ENCODE measurements at regions not wholly inside any gene's neighbourhood (a gene's known extent, or its start where the extent isn't known, plus 50 kb on each side); places are given as distances from the start of the nearest gene placed in this dataset.

DNA sequence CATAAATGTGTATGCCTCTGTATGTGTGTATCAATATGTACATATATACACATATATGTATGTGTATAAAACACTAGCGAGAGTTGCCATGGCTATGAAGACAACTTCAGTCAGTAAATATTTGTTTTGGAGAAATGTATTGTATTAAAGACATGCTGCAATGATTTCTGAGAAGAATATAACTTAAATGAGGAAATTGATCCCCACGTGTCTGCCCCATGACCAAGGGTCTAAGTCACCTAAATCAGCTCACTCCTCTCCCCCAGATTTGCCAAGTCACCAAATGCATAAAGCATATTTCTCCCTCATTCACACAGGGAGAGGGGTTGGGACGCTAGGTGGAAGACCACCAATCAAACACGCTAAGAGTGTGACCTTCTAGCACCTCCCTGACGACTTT, 58.3 kb upstream of the LYST start:
- CTCF ChIA-PET, result interaction anchor here (1.8 to 2.5 kb wide), 3 partner anchors 9 to 46 kb away, joined by 6 to 9 read pairs (median 7); no protein-coding TSS in a partner anchor
- POLR2A ChIA-PET, result no interaction called here
- Mint-ChIP-seq H3K27ac (no peak overlapping the region), H3K9me3 (peaks cover 3% of the 10 kb centered on the region), H3K27me3 (peaks cover 6% of the 10 kb centered on the region), H3K36me3 (ENCODE audit: low read depth) (peaks cover 3% of the 10 kb centered on the region), H3K4me1 (peaks cover 35% of the 10 kb centered on the region), H3K4me3 (no peak overlapping the region)
- no peak for DNase-seq

DNA sequence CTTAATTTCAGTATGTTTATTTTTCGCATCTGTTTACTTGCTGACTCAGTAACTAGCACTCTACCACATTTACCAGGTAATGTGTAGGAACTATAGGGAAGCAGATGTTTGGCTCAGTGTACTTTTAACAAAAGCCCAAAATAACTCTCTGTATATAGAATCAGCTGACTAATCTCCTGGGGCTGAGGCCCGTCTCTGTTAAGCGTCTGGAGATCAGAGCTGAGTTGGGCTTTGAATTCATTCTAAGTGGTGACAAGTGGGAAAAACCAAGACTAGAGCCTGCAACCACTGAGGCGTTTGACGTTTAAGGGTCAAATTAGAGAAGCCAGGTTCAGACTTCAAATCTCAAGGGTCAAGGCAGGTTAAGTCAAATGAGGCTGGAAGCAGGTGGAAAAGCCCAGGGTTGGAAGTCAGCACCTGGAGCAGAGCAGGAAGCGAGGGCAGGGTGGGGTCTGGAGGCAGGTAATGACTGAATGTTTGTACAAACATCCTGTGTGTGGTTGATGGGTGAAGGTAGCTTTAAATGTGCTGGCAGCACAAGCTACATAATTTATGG, 56.8 kb upstream of the LYST start:
- Mint-ChIP-seq H3K27ac (peak overlapping the region; percentile 93), H3K4me3 (peak overlapping the region; percentile 31), H3K9me3 (peaks cover 3% of the 10 kb centered on the region), H3K4me1 (peaks cover 41% of the 10 kb centered on the region), H3K36me3 (ENCODE audit: low read depth) (peaks cover 3% of the 10 kb centered on the region), H3K27me3 (peaks cover 2% of the 10 kb centered on the region)
- POLR2A ChIA-PET, result no interaction called here
- CTCF ChIA-PET, result interaction anchor here (0.8 to 2.5 kb wide), 8 partner anchors 9 to 48 kb away, joined by 3 to 9 read pairs (median 4); no protein-coding TSS in a partner anchor
- peak; percentile 56 for DNase-seq

DNA sequence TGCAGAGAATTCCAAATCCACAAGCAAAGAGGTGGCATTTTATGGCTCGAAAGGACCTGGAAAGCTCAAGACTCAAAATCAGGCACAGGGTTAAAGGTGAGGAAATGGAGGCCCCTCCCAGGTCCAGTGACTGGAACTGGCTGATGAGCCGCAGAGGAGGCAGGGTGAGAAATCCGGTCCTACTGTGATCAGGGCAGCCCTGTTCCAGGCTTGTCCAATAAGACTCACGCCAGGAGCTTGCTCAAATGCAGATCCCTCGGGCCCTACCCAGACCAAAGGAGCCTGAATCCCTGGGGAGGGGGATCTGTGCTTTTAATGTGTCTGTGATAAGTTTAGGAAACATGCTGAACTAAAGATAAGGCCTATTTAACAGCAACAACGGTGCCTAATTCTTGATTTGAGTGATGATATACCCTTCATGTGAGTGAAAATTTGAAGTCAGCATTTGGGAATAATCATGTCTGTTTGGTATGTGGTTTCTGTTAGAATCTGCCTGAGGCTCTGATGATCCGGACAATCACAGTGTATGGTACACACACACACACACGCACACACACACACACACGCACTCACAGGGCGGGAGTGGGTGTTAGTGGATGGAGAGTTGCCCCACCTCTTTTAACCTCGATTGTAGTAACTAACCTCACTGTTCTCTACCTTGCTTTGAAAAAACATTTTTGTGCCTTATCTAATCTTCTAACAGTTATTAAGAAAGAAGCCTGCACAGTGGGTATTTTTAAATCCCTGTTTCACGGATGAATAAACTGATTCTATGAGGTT, 54.1 kb upstream of the LYST start:
- Mint-ChIP-seq H3K36me3 (ENCODE audit: low read depth) (peaks cover 3% of the 10 kb centered on the region), H3K4me3 (no peak overlapping the region), H3K9me3 (peaks cover 3% of the 10 kb centered on the region), H3K27ac (peak overlapping the region; percentile 57), H3K27me3 (no peaks in the 10 kb centered on the region), H3K4me1 (peaks cover 48% of the 10 kb centered on the region)
- CTCF ChIA-PET, result interaction anchor here (0.9 to 1.1 kb wide), 4 partner anchors 9 to 26 kb away, joined by 3 to 9 read pairs (median 3); no protein-coding TSS in a partner anchor
- no peak for DNase-seq
- POLR2A ChIA-PET, result no interaction called here

DNA sequence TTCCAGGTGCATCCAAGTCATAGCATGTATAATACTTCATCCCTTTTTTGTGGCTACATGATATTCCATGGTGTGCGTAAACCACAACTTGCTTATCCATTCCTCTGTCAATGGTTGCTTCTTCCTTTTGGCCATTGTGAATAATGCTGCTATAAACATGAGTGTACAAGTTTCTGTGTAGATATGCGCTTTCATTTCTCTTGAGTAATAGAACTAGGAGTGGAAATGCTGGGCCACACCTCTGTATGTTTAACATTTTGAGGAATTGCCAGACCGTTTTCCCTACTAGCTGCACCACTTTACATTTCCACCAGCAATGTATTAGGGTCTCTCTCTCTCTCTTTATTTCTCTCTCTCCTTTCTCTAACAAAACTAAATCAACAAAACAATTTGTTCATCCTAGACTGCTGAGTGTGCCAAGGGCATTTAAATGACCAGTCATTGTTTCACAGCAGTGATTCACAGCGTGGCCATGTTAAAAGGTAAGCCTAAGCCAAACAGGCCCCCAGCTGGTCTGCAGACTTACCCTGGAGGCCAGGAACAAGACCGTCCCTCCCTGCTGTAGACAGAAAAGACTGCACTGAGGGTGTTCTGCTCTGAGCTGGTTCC, 53.2 kb upstream of the LYST start:
- peaks cover 3% of the 10 kb centered on the region for H3K36me3 Mint-ChIP-seq (ENCODE audit: low read depth)
- CTCF ChIA-PET, result interaction anchor here (0.9 to 1.1 kb wide), 3 partner anchors 9 to 27 kb away, joined by 3 to 9 read pairs (median 3); no protein-coding TSS in a partner anchor
- H3K4me1 Mint-ChIP-seq, result peaks cover 48% of the 10 kb centered on the region

DNA sequence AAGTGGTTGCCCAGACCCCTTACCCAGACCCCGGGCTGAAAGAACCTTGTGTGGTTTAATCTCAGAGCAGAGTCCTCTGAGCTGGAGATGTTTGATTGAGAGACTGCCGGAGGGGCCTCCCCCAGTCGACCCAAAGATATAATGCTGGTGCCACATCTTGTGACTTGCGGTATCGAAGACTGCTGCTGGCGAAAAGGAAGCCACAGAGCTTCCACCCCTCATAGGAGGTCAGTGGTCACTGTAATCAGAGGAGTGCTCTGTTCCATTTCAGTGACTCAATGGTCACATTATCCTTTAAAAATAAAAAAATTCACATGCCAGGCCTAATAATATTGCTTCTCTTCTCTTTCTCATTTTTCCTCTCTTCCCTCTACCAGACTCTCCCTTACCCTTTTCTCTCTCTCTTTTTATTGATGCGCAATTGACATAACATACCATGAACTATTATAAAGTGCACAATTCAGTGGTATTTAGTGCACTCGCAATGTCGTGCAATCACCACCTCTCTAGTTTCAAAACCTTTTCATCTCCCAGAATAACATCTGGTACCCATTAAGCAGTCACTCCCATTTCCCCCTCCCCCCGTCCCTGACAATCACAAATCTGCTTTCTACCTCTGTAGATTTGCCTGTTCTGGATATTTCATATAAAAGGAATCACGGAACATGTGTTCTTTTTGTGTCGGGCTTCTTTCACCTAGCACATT, 52.6 kb upstream of the LYST start:
- Mint-ChIP-seq H3K36me3 (ENCODE audit: low read depth) (peaks cover 3% of the 10 kb centered on the region), H3K27me3 (no peaks in the 10 kb centered on the region), H3K4me1 (peaks cover 43% of the 10 kb centered on the region), H3K9me3 (peaks cover 3% of the 10 kb centered on the region), H3K27ac (no peak overlapping the region), H3K4me3 (no peak overlapping the region)
- ChIA-PET POLR2A (no interaction called here), CTCF (interaction anchor here (0.6 kb wide), 1 partner anchor 565 kb away, joined by 3 read pairs; no protein-coding TSS in a partner anchor)
- DNase-seq, result no peak

More for the DNA sequence above, 53.2 kb upstream of the LYST start:
- no peaks in the 10 kb centered on the region for H3K27me3 Mint-ChIP-seq
- H3K27ac Mint-ChIP-seq, result peak overlapping the region; percentile 57
- no peak for DNase-seq
- POLR2A ChIA-PET, result no interaction called here
- peaks cover 3% of the 10 kb centered on the region for H3K9me3 Mint-ChIP-seq
- H3K4me3 Mint-ChIP-seq, result no peak overlapping the region

DNA sequence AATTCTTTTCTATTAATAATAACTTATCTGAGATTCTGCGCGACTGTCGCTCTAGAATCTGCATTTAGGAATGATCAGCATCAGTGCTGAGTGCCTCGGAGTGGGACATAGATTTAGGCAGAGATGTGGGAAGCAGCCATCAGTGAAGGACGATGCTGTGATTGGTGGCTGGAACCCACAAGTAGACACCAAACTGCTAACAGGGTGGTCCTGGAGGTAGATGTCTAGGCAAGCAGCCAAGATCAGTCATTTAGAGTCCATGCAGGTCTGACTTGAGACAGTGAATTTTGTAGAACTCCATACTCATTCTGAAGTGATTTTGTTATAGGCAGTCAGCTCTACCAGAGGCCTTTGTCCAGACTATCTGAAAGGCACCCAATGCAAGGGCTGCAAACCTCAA, 51.8 kb upstream of the LYST start:
- CTCF ChIA-PET, result interaction anchor here (0.6 to 1.7 kb wide), 3 partner anchors 11 to 412 kb away, joined by 3 to 9 read pairs (median 3); no protein-coding TSS in a partner anchor
- H3K27ac Mint-ChIP-seq, result no peak overlapping the region
- POLR2A ChIA-PET, result no interaction called here

DNA sequence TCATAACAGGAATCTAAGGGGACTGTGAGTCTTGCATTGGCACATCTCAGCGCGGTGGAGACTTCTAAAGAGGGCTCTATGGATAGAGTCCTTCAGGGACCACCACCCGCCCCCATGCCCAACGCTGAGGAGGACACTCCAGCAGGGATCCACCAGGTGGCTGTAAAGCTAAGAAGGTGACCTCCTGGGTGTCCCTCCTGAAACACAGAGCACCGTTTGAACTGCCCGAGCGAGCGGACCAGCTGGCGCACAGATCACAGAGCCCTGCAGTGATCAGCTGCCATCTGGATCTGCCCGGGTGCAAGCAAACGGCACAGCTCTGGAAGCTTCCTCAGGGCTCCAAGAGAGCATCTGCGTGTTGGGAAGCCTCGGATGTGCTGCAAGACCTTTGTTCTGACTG, 51.3 kb upstream of the LYST start:
- Mint-ChIP-seq H3K36me3 (ENCODE audit: low read depth) (peaks cover under 1% of the 10 kb centered on the region), H3K4me3 (no peak overlapping the region), H3K27ac (no peak overlapping the region), H3K4me1 (peaks cover 31% of the 10 kb centered on the region), H3K27me3 (no peaks in the 10 kb centered on the region), H3K9me3 (peaks cover under 1% of the 10 kb centered on the region)
- POLR2A ChIA-PET, result no interaction called here
- DNase-seq, result no peak
- CTCF ChIA-PET, result interaction anchor here (0.6 to 1.7 kb wide), 5 partner anchors 11 to 411 kb away, joined by 3 to 9 read pairs (median 3); no protein-coding TSS in a partner anchor

More for the DNA sequence above, 51.8 kb upstream of the LYST start:
- no peak for DNase-seq
- peaks cover 3% of the 10 kb centered on the region for H3K36me3 Mint-ChIP-seq (ENCODE audit: low read depth)
- peaks cover 35% of the 10 kb centered on the region for H3K4me1 Mint-ChIP-seq
- peaks cover 3% of the 10 kb centered on the region for H3K9me3 Mint-ChIP-seq
- no peaks in the 10 kb centered on the region for H3K27me3 Mint-ChIP-seq
- H3K4me3 Mint-ChIP-seq, result no peak overlapping the region

DNA sequence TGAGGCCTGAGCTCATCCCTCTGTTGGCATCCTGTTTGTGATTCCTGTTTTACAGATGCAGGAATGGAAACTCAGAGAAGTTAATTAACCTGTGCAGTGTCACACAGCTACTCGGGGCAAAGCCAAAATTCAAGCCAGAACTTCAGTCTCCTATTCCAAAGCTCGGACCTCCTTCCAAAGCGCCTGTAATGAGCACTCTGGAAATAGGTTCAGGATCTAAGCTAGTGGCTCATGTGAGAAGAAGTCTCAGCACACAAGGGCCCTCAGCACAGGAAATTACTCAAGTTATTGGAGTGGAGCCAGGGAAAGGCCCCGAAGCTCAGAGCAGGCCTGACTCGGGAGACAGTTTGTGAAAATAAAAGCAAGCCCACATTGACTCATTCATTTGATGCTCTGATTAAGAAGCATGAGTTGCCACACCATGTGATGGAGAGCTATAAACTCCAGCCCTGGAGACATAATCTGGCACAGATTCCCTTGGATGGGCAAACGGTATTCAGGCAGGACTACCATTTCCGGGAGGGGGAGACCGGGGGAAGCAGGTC, 50.6 kb upstream of the LYST start:
- CTCF ChIA-PET, result interaction anchor here (0.7 to 1.8 kb wide), 8 partner anchors 11 to 96 kb away, joined by 3 to 9 read pairs (median 3); no protein-coding TSS in a partner anchor

More for the DNA sequence above, 50.6 kb upstream of the LYST start:
- H3K27me3 Mint-ChIP-seq, result no peaks in the 10 kb centered on the region
- H3K27ac Mint-ChIP-seq, result peak overlapping the region; percentile 0
- POLR2A ChIA-PET, result no interaction called here
- H3K9me3 Mint-ChIP-seq, result no peaks in the 10 kb centered on the region
- peak; percentile 23 for DNase-seq
- H3K36me3 Mint-ChIP-seq (ENCODE audit: low read depth), result no peaks in the 10 kb centered on the region
- no peak overlapping the region for H3K4me3 Mint-ChIP-seq
- peaks cover 24% of the 10 kb centered on the region for H3K4me1 Mint-ChIP-seq

Measured in activated CD4-positive, alpha-beta T cell treated with anti-CD3 and anti-CD28 coated beads, Interleukin-2, amount 10 ng/mL, durations not matched to agents 7 days and 5 days (primary cell).